Activated CD4-positive, alpha-beta T cell treated with anti-CD3 and anti-CD28 coated beads, Interleukin-2, Interleukin-4, amounts not matched to agents 100 ng/mL and 50 ng/mL, durations not matched to agents 16 hours and 8 hours (primary cell): ENCODE measurements at regions not wholly inside any gene's neighbourhood (a gene's known extent, or its start where the extent isn't known, plus 50 kb on each side); places are given as distances from the start of the nearest gene placed in this dataset.
A peak's percentile ranks its signal among the peaks of the same experiment; 100 is the strongest.

Experiments used
- DNase-seq: peaks from one replicate; pipeline ENCODE4 v3.0.0-alpha.2; 2020; ENCODE audit warnings: low spot score

- no peak for DNase-seq
Measured at GRCh38 chr10:118175148-118175547, 128.4 kb upstream of the RAB11FIP2 start.

- DNase-seq, result no peak
Measured at GRCh38 chr10:118173296-118173695, 126.6 kb upstream of the RAB11FIP2 start.

GRCh38 chr10:118171861-118172260 lies 125.1 kb upstream of the RAB11FIP2 start:
- DNase-seq, result no peak

- no peak for DNase-seq
Measured at GRCh38 chr10:118167056-118167700, 120.4 kb upstream of the RAB11FIP2 start.

- DNase-seq, result no peak
Measured at GRCh38 chr10:118163217-118163616, 116.5 kb upstream of the RAB11FIP2 start.

- DNase-seq, result no peak
Measured at GRCh38 chr10:118161461-118162246, 114.9 kb upstream of the RAB11FIP2 start.

GRCh38 chr10:118153287-118153686 lies 106.5 kb upstream of the RAB11FIP2 start:
- DNase-seq, result no peak

- DNase-seq, result no peak
Measured at GRCh38 chr10:118151461-118151860, 104.7 kb upstream of the RAB11FIP2 start.

- DNase-seq, result no peak
Measured at GRCh38 chr10:118148247-118148646, 101.5 kb upstream of the RAB11FIP2 start.

- no peak for DNase-seq
Measured at GRCh38 chr10:118145256-118145655, 98.5 kb upstream of the RAB11FIP2 start.

GRCh38 chr10:118141471-118141870 lies 94.7 kb upstream of the RAB11FIP2 start:
- DNase-seq, result no peak

GRCh38 chr10:118139321-118139720 lies 92.6 kb upstream of the RAB11FIP2 start:
- no peak for DNase-seq

- no peak for DNase-seq
Measured at GRCh38 chr10:118128675-118129074, 81.9 kb upstream of the RAB11FIP2 start.

- no peak for DNase-seq
Measured at GRCh38 chr10:118118716-118119115, 72.0 kb upstream of the RAB11FIP2 start.

- no peak for DNase-seq
Measured at GRCh38 chr10:118116715-118117449, 70.1 kb upstream of the RAB11FIP2 start.

- DNase-seq, result no peak
Measured at GRCh38 chr10:118116362-118116714, 69.6 kb upstream of the RAB11FIP2 start.

- DNase-seq, result no peak
Measured at GRCh38 chr10:118115701-118116100, 69.0 kb upstream of the RAB11FIP2 start.

- no peak for DNase-seq
Measured at GRCh38 chr10:118114992-118115391, 68.3 kb upstream of the RAB11FIP2 start.

GRCh38 chr10:118112543-118113125 lies 65.9 kb upstream of the RAB11FIP2 start:
- DNase-seq, result no peak

GRCh38 chr10:118110750-118111149 lies 64.0 kb upstream of the RAB11FIP2 start:
- DNase-seq, result no peak

GRCh38 chr10:118108194-118109026 lies 61.7 kb upstream of the RAB11FIP2 start:
- DNase-seq, result no peak

GRCh38 chr10:118107541-118107940 lies 60.8 kb upstream of the RAB11FIP2 start:
- DNase-seq, result peak; percentile 7
